A673 (cell line): ENCODE measurements at regions not wholly inside any gene's neighbourhood (a gene's known extent, or its start where the extent isn't known, plus 50 kb on each side); places are given as distances from the start of the nearest gene placed in this dataset.

Source experiments
- BruUV-seq: library from RNA; stranded (reverse); fragments of 400-500 nt; replicated peaks from 2 replicates; lab custom pipeline; 2021; lab: Mats Ljungman, UMichigan
- CTCF ChIA-PET: fragments of 300-600 bp; sonication (Branson Sonifier 250); formaldehyde crosslinking; loops from one replicate; lab custom pipeline; 2022; ENCODE audit warnings: antibody characterized with exemption; lab: Charles Lee
- POLR2A ChIA-PET: fragments of 300-600 bp; sonication (Branson Sonifier 250); formaldehyde crosslinking; loops from one replicate; lab custom pipeline; 2022; ENCODE audit warnings: antibody characterized with exemption; ENCODE audit not compliant: low non-redundant PET; lab: Charles Lee
- DNase-seq: peaks from one replicate; pipeline ENCODE4 v3.0.0-alpha.2; 2015; ENCODE audit warnings: low spot score
- H3K27ac ChIP-seq: fragments of 200-600 bp; sonication (generic); 2 replicates; pipeline ENCODE4 v1.5.1; 2016; ENCODE audit warnings: mixed run types, low read depth, mild to moderate bottlenecking, mixed read lengths, antibody characterized with exemption, low read length; ENCODE audit not compliant: poor library complexity, severe bottlenecking
- H3K27me3 ChIP-seq: fragments of 200-600 bp; sonication (generic); replicated peaks from 2 replicates; pipeline ENCODE4 v1.6.1; 2017; ENCODE audit warnings: mixed run types, low read depth, mild to moderate bottlenecking, mixed read lengths, antibody characterized with exemption, low read length; ENCODE audit not compliant: insufficient read depth, poor library complexity
- H3K36me3 ChIP-seq: fragments of 200-600 bp; sonication (generic); 2 replicates; pipeline ENCODE4 v1.6.1; 2016; ENCODE audit warnings: mixed run types, mild to moderate bottlenecking, mixed read lengths, antibody characterized with exemption, low read length; ENCODE audit not compliant: insufficient read depth, poor library complexity, severe bottlenecking
- H3K4me1 ChIP-seq: fragments of 200-600 bp; sonication (generic); 2 replicates; pipeline ENCODE4 v1.6.1; 2017; ENCODE audit warnings: mixed run types, mild to moderate bottlenecking, mixed read lengths, antibody characterized with exemption, low read length; ENCODE audit not compliant: insufficient read depth, poor library complexity, severe bottlenecking
- H3K4me3 ChIP-seq: fragments of 200-600 bp; sonication (generic); 2 replicates; pipeline ENCODE4 v1.5.1; 2016; ENCODE audit warnings: low read depth, mixed run types, mild to moderate bottlenecking, mixed read lengths, low read length; ENCODE audit not compliant: poor library complexity, severe bottlenecking
- H3K9me3 ChIP-seq: fragments of 200-600 bp; sonication (generic); 2 replicates; pipeline ENCODE4 v1.6.1; 2016; ENCODE audit warnings: mixed run types, low read depth, mild to moderate bottlenecking, mixed read lengths, antibody characterized with exemption, low read length; ENCODE audit not compliant: poor library complexity, severe bottlenecking
- CTCF ChIP-seq: fragments of 300-800, 200-600 bp; sonication (generic); conservative IDR thresholded peaks from 2 replicates; pipeline ENCODE4 v1.5.1; 2017; ENCODE audit warnings: low read depth, mild to moderate bottlenecking, antibody characterized with exemption, low read length, moderate library complexity, mixed read lengths
- EZH2 ChIP-seq: fragments of 200-600 bp; sonication (generic); IDR thresholded peaks from 2 replicates; pipeline ENCODE4 v1.6.1; 2017; ENCODE audit warnings: borderline replicate concordance, low read depth, mild to moderate bottlenecking, mixed read lengths, antibody characterized with exemption, low read length; ENCODE audit not compliant: poor library complexity, severe bottlenecking
- intact Hi-C: fragments of 100-400 bp; cut with micrococcal nuclease; formaldehyde crosslinking; loops from one replicate; pipeline ENCODE4 v1.10.0; 2022; ENCODE audit not compliant: unreplicated experiment

DNA sequence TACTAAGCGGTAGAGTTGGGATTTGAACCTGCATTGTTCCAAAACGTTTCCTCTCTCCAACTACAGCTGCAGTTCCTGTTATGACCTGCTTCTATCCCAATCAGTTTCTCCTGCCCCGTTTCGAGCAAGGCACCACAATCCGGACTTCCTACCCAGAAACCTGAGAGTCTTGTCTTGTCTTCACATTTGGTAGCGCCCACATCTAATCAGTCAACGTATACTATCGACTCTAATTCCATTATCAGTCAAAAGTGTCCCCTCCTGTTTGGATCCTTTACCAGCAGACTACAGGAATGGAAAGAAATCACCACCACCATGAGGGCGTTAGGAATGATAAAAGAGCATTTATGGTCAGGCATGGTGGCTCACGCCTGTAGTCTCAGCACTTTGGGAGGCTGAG lies 124.6 kb downstream of the AXIN2 start:
- Histone ChIP-seq H3K4me1 (no peaks in the 10 kb centered on the region), H3K4me3 (no peak overlapping the region), H3K27me3 (no peaks in the 10 kb centered on the region), H3K27ac (no peak overlapping the region), H3K36me3 (no peaks in the 10 kb centered on the region), H3K9me3 (no peaks in the 10 kb centered on the region)
- intact Hi-C loops: no loop called here
- no peak for DNase-seq
- CTCF ChIA-PET: no interaction called here
- POLR2A ChIA-PET: no interaction called here
- TF ChIP-seq EZH2 (no peak), CTCF (no peak)
- no TSS peak for BruUV-seq

DNA sequence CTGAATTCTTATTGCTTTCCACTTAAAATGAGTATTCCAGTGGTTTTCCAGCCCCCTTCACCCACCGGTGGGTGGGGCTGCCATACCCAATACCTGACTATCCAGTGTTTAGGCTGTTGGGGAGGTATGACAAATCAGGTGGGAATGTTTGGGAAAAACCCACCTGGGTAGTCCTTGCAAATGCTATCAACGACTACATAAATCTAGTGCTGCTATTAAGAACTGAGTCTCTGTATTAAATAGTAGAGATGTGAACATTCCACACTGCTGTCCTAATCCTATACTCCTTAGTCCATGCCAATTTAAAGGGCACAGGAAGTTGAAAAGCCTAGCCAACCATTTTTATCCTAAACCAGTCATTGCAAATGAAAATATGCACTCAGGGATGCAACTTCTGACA lies 126.6 kb downstream of the AXIN2 start:
- DNase-seq: no peak
- ChIA-PET POLR2A (no interaction called here), CTCF (no interaction called here)
- no peaks in the 10 kb centered on the region for H3K27me3 ChIP-seq
- no peak overlapping the region for H3K27ac ChIP-seq
- no TSS peak for BruUV-seq
- TF ChIP-seq EZH2: no peak
- no peak for TF ChIP-seq CTCF
- H3K4me1 ChIP-seq: no peaks in the 10 kb centered on the region
- no peak overlapping the region for H3K4me3 ChIP-seq
- H3K9me3 ChIP-seq: no peaks in the 10 kb centered on the region
- intact Hi-C loops: no loop called here
- H3K36me3 ChIP-seq: no peaks in the 10 kb centered on the region

DNA sequence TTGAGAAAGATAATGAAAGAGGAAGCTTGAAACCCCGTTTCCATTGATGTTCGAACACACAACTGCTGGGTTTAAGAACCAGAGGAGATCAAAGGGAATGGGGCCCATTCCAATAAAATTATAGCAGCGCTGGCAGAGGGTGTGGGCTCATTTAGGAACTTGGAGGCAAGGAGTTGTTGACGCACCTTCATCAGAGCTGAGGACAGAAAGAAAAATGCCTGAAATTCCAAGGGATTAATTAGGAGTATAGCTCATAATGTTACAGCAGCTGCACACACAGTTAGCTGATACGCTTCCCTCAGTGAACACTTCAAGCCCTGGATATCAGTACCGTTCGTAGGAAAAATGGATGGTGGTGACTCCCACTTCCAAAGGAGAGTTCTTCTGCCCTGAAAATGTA lies 127.2 kb downstream of the AXIN2 start:
- H3K4me1 ChIP-seq: no peaks in the 10 kb centered on the region
- intact Hi-C loops: no loop called here
- ChIA-PET POLR2A (no interaction called here), CTCF (no interaction called here)
- H3K9me3 ChIP-seq: no peaks in the 10 kb centered on the region
- H3K4me3 ChIP-seq: no peak overlapping the region
- no peak overlapping the region for H3K27ac ChIP-seq
- TF ChIP-seq CTCF (no peak), EZH2 (no peak)
- no peak for DNase-seq
- BruUV-seq: no TSS peak
- H3K27me3 ChIP-seq: no peaks in the 10 kb centered on the region
- no peaks in the 10 kb centered on the region for H3K36me3 ChIP-seq
